ENCODE measurements at regions not wholly inside any gene's neighbourhood (a gene's known extent, or its start where the extent isn't known, plus 50 kb on each side); places are given as distances from the start of the nearest gene placed in this dataset.

DNA sequence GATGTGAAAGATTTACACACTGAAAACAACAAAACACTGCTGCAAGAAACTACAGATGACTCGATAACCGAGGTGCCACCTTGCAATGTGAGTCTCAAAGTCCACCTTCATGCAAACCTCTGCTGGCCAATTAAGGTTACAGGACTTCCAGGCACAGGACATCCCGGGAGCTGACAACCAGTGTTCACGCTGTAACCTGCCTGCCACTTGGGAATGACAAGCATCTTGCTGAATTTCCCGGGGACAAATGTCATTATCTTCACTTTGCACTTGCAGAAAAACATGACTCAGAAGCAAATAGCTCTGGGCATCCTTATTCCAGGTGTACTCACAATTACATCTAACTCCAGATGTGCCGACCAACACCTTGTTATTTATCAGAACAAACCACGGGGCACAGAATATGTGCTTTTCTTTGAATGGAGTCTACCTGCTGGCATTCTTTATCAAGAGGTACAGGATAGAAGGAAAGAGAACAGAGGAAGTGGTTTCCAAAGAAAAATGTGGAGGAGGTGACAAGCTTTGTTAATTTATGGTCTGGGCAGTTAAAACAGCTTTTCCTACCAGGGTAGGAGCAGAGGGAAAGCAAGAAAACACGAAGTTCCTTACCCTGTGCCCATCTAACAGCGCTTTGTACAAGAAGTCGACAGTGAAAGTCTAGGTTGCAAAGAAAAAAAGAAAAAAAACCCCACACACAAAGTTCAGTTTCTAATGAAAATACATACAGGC, 72.3 kb downstream of the SHANK2 start:
- no peak for TF ChIP-seq EZH2 (IDR thresholded peaks at IDR 0.05; ENCODE audit: borderline replicate concordance, low read depth, low read length, severe bottlenecking)
- TF ChIP-seq, protein P1, sequence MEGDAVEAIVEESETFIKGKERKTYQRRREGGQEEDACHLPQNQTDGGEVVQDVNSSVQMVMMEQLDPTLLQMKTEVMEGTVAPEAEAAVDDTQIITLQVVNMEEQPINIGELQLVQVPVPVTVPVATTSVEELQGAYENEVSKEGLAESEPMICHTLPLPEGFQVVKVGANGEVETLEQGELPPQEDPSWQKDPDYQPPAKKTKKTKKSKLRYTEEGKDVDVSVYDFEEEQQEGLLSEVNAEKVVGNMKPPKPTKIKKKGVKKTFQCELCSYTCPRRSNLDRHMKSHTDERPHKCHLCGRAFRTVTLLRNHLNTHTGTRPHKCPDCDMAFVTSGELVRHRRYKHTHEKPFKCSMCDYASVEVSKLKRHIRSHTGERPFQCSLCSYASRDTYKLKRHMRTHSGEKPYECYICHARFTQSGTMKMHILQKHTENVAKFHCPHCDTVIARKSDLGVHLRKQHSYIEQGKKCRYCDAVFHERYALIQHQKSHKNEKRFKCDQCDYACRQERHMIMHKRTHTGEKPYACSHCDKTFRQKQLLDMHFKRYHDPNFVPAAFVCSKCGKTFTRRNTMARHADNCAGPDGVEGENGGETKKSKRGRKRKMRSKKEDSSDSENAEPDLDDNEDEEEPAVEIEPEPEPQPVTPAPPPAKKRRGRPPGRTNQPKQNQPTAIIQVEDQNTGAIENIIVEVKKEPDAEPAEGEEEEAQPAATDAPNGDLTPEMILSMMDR (IDR thresholded peaks at IDR 0.05; ENCODE audit: borderline replicate concordance, extremely low read depth, low read length, poor library complexity, severe bottlenecking), result no peak

Measured in DND-41 (cell line).